GM18870 (cell line): ENCODE measurements at regions not wholly inside any gene's neighbourhood (a gene's known extent, or its start where the extent isn't known, plus 50 kb on each side); places are given as distances from the start of the nearest gene placed in this dataset.

Experiments used
- ATAC-seq: cut with Tn5 transposase; IDR thresholded peaks from one replicate; pipeline ENCODE4 v1.9.1; 2021; ENCODE audit warnings: moderate library complexity; ENCODE audit not compliant: unreplicated experiment

- ATAC-seq = no peak
Measured at GRCh38 chr12:91239481-91239880, 56.9 kb upstream of the DCN start.
